ENCODE measurements at regions not wholly inside any gene's neighbourhood (a gene's known extent, or its start where the extent isn't known, plus 50 kb on each side); places are given as distances from the start of the nearest gene placed in this dataset.

GRCh38 chr9:28841775-28842174 is 1268.5 kb upstream of the C9orf72 start:
- Histone ChIP-seq H3K9me3 (ENCODE audit: low read length) (no peaks in the 10 kb centered on the region), H3K4me3 (replicated peaks in 1 of 3; ENCODE audit: insufficient read depth in 1 of 3, low read depth in 2 of 3, low read length in 3 of 3) (no peak overlapping the region), H3K4me1 (ENCODE audit: insufficient read depth, low read length) (no peaks in the 10 kb centered on the region), H3K27me3 (ENCODE audit: control insufficient read depth in 1 of 2, insufficient read depth in 2 of 2, low read length in 2 of 2) (no peaks in the 10 kb centered on the region), H3K4me2 (ENCODE audit: low read depth, low read length) (no peak overlapping the region), H3K36me3 (replicated peaks in 1 of 2; ENCODE audit: control insufficient read depth in 1 of 2, insufficient read depth in 2 of 2, low read length in 2 of 2) (no peaks in the 10 kb centered on the region), H4K20me1 (ENCODE audit: insufficient read depth, low read length) (no peaks in the 10 kb centered on the region), H3K9ac (ENCODE audit: insufficient read depth, low read depth, low read length) (no peak overlapping the region), H3K27ac (ENCODE audit: extremely low read length, insufficient read depth, low read length) (no peak overlapping the region), H2AFZ (ENCODE audit: low read length) (no peak overlapping the region), H3K79me2 (ENCODE audit: insufficient read depth, low read length) (no peaks in the 10 kb centered on the region)
- in situ Hi-C loops (cut with HindIII; ENCODE audit: extremely low pct_ligation_motif_present, low pct_unique_long_range_greater_than_20kb) = no loop called here
- intact Hi-C loops (cut with micrococcal nuclease; ENCODE audit: unreplicated experiment) = no loop called here
- FAIRE-seq = no peak
- TF ChIP-seq ZNF777 (CRISPR knock-in tag; IDR thresholded peaks at IDR 0.05) = no peak
- TF ChIP-seq MAFF (IDR thresholded peaks at IDR 0.05; ENCODE audit: low read depth, low read length) = 0 out of 2 replicates have a peak, but pooled peaks have one; percentile 9
- TF ChIP-seq GMEB2 (CRISPR knock-in tag; IDR thresholded peaks at IDR 0.05; ENCODE audit: low read depth) = no peak
- TF ChIP-seq KDM2A (CRISPR knock-in tag; IDR thresholded peaks at IDR 0.05; ENCODE audit: borderline replicate concordance, low read depth) = no peak
- no peak for TF ChIP-seq RFXAP (CRISPR knock-in tag; IDR thresholded peaks at IDR 0.05; ENCODE audit: borderline replicate concordance)
- no peak for TF ChIP-seq POLR2AphosphoS5 (IDR thresholded peaks at IDR 0.05; ENCODE audit: low read depth, low read length)
- peak in 1 of 2 experiments; percentile 54; a peak in 2 of 4 replicates for TF ChIP-seq MAFK (conservative IDR thresholded peaks at IDR 0.05 in 1 of 2, IDR thresholded peaks at IDR 0.05 in 1 of 2; ENCODE audit: low read length in 2 of 2)
- TF ChIP-seq, protein P1, sequence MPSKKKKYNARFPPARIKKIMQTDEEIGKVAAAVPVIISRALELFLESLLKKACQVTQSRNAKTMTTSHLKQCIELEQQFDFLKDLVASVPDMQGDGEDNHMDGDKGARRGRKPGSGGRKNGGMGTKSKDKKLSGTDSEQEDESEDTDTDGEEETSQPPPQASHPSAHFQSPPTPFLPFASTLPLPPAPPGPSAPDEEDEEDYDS (CRISPR knock-in tag; IDR thresholded peaks at IDR 0.05) = no peak
- TF ChIP-seq PRPF4 (IDR thresholded peaks at IDR 0.05; ENCODE audit: low read depth, low read length, poor library complexity, severe bottlenecking) = no peak
- no peak for TF ChIP-seq MYC (CRISPR knock-in tag; IDR thresholded peaks at IDR 0.05; ENCODE audit: borderline replicate concordance)
- WGBS (ENCODE audit: low lambda C conversion rate) = 5% methylated on average over 2 of the region's 2 CpGs
- ChIA-PET POLR2A (no interaction called here), CTCF (ENCODE audit: low intra/inter-chr PET ratio, low total read pairs) (no interaction called here)
- ATAC-seq = no peak
- no peak for DNase-seq (ENCODE audit: low spot score)
- no TSS peak for BruUV-seq (replicated peaks)
